ENCODE measurements at regions not wholly inside any gene's neighbourhood (a gene's known extent, or its start where the extent isn't known, plus 50 kb on each side); places are given as distances from the start of the nearest gene placed in this dataset.

GRCh38 chr7:153036396-153037063 lies 277.0 kb downstream of the ACTR3B start:
- H3K9me3 ChIP-seq, result no peaks in the 10 kb centered on the region
- no peaks in the 10 kb centered on the region for H3K4me1 ChIP-seq
- TF ChIP-seq POLR2AphosphoS5 (IDR thresholded peaks at IDR 0.05), result no peak
- TF ChIP-seq CTCF (IDR thresholded peaks at IDR 0.05 in 8 of 11, conservative IDR thresholded peaks at IDR 0.05 in 3 of 11), result no peak
- TF ChIP-seq POLR2A (IDR thresholded peaks at IDR 0.05), result no peak
- DNase-seq, result no peak
- no peaks in the 10 kb centered on the region for H3K36me3 ChIP-seq
- no peaks in the 10 kb centered on the region for H3K27me3 ChIP-seq (replicated peaks in 1 of 7)
- 73 to 79% (median 76%) methylated on average over 4 of the region's 4 CpGs for WGBS, 5 donors
- H3K4me3 ChIP-seq, result no peak overlapping the region
- H3K27ac ChIP-seq, result no peak overlapping the region
- intact Hi-C loops (cut with DNase I; ENCODE audit: low total_unique reads), result no loop called here

- Histone ChIP-seq H3K27me3 (replicated peaks in 1 of 7) (no peaks in the 10 kb centered on the region), H3K9me3 (no peaks in the 10 kb centered on the region), H3K36me3 (no peaks in the 10 kb centered on the region), H3K4me1 (no peaks in the 10 kb centered on the region), H3K4me3 (no peak overlapping the region), H3K27ac (no peak overlapping the region)
- 75 to 86% (median 85%) methylated on average over 6 to 9 of the region's 9 CpGs for WGBS, 5 donors
- intact Hi-C loops (cut with DNase I; ENCODE audit: low total_unique reads), result no loop called here
- TF ChIP-seq CTCF (IDR thresholded peaks at IDR 0.05 in 8 of 11, conservative IDR thresholded peaks at IDR 0.05 in 3 of 11) (no peak), POLR2AphosphoS5 (IDR thresholded peaks at IDR 0.05) (no peak), POLR2A (IDR thresholded peaks at IDR 0.05) (no peak)
- no peak for DNase-seq
Measured at GRCh38 chr7:153043440-153043839, 283.9 kb downstream of the ACTR3B start.

- no peak for TF ChIP-seq POLR2AphosphoS5 (IDR thresholded peaks at IDR 0.05)
- DNase-seq, result no peak
- intact Hi-C loops (cut with DNase I; ENCODE audit: low total_unique reads), result no loop called here
- no peaks in the 10 kb centered on the region for H3K9me3 ChIP-seq
- H3K4me1 ChIP-seq, result no peaks in the 10 kb centered on the region
- no peaks in the 10 kb centered on the region for H3K27me3 ChIP-seq (replicated peaks in 1 of 7)
- no peak overlapping the region for H3K27ac ChIP-seq
- H3K36me3 ChIP-seq, result no peaks in the 10 kb centered on the region
- H3K4me3 ChIP-seq, result no peak overlapping the region
Measured at GRCh38 chr7:153044981-153045380, 285.4 kb downstream of the ACTR3B start.

GRCh38 chr7:153047079-153047959 lies 287.8 kb downstream of the ACTR3B start:
- no peak overlapping the region for H3K4me3 ChIP-seq
- DNase-seq, result no peak
- H3K4me1 ChIP-seq, result no peaks in the 10 kb centered on the region
- intact Hi-C loops (cut with DNase I; ENCODE audit: low total_unique reads), result no loop called here
- no peaks in the 10 kb centered on the region for H3K9me3 ChIP-seq
- TF ChIP-seq POLR2AphosphoS5 (IDR thresholded peaks at IDR 0.05) (no peak), CTCF (IDR thresholded peaks at IDR 0.05 in 8 of 11, conservative IDR thresholded peaks at IDR 0.05 in 3 of 11) (no peak), POLR2A (IDR thresholded peaks at IDR 0.05) (no peak)
- 82 to 87% (median 85%) methylated on average over 21 of the region's 21 CpGs for WGBS, 5 donors
- no peaks in the 10 kb centered on the region for H3K36me3 ChIP-seq
- H3K27me3 ChIP-seq (replicated peaks in 1 of 7), result no peaks in the 10 kb centered on the region
- H3K27ac ChIP-seq, result no peak overlapping the region

Data from spleen (tissue), 11 donors.